Lung (tissue), 11 donors: ENCODE measurements at regions not wholly inside any gene's neighbourhood (a gene's known extent, or its start where the extent isn't known, plus 50 kb on each side); places are given as distances from the start of the nearest gene placed in this dataset.

Experiments used
- ATAC-seq: fragments of 200-7000 bp; cut with Tn5 transposase; one replicate; pipeline ENCODE4 v1.9.1; 2020; ENCODE audit warnings: moderate number of reproducible peaks; ENCODE audit not compliant: insufficient read depth, low FRiP score
- DNase-seq, 3 donors: peaks; one replicate each; pipeline ENCODE4 v3.0.0-alpha.2; 2013 to 2017
- H3K27ac ChIP-seq, 2 donors: one replicate each; pipeline ENCODE4 v1.5.1; 2013; ENCODE audit warnings: mild to moderate bottlenecking in 2 of 2, moderate library complexity in 2 of 2, control low read depth in 1 of 2, inconsistent platforms in 1 of 2, low read depth in 1 of 2, low read length in 1 of 2
- H3K27me3 ChIP-seq, 3 donors: one replicate each; pipeline ENCODE4 v1.5.1; 2013; ENCODE audit warnings: low read length in 2 of 3; ENCODE audit not compliant: control insufficient read depth in 3 of 3, insufficient read depth in 3 of 3
- H3K36me3 ChIP-seq, 4 donors: one replicate each; pipeline ENCODE4 v1.5.1; 2013; ENCODE audit warnings: low read length in 4 of 4, mild to moderate bottlenecking in 1 of 4, moderate library complexity in 1 of 4; ENCODE audit not compliant: control insufficient read depth in 4 of 4, insufficient read depth in 4 of 4
- H3K4me1 ChIP-seq, 5 donors: one replicate each; pipeline ENCODE4 v1.5.1; 2013; ENCODE audit warnings: low read length in 5 of 5, mild to moderate bottlenecking in 2 of 5, moderate library complexity in 1 of 5; ENCODE audit not compliant: control insufficient read depth in 5 of 5, insufficient read depth in 5 of 5
- H3K4me3 ChIP-seq: one replicate; pipeline ENCODE4 v1.5.1; 2013; ENCODE audit warnings: mild to moderate bottlenecking, control low read depth, moderate library complexity
- H3K9ac ChIP-seq, 2 donors: one replicate each; pipeline ENCODE4 v1.5.1; 2013; ENCODE audit warnings: low read length in 2 of 2, control low read depth in 1 of 2; ENCODE audit not compliant: insufficient read depth in 1 of 2
- H3K9me3 ChIP-seq, 4 donors: one replicate each; pipeline ENCODE4 v1.5.1; 2013; ENCODE audit warnings: low read length in 3 of 4, mild to moderate bottlenecking in 1 of 4, moderate library complexity in 1 of 4; ENCODE audit not compliant: control insufficient read depth in 4 of 4, insufficient read depth in 3 of 4
- WGBS, 2 donors: extraction: QIAGEN DNeasy Blood & Tissue Kit; methylation state at CpG; one replicate each; pipeline ENCODE4 v1.1.7; 2013; 5-methylcytosine and 5-hydroxymethylcytosine counted together
- TF ChIP-seq, protein P1 (sequence below): IDR thresholded peaks from 2 replicates; pipeline ENCODE4 v1.5.1; 2012; ENCODE audit warnings: mild to moderate bottlenecking; ENCODE audit errors: control extremely low read depth, extremely low read depth
- donor health status: control.
- donor health status: control.
- donor health status: Bipolar disorder and iron deficiency.
- donor health status: healthy.
- donor health status: DM: yes; HTN: yes; CAD: no.

DNA sequence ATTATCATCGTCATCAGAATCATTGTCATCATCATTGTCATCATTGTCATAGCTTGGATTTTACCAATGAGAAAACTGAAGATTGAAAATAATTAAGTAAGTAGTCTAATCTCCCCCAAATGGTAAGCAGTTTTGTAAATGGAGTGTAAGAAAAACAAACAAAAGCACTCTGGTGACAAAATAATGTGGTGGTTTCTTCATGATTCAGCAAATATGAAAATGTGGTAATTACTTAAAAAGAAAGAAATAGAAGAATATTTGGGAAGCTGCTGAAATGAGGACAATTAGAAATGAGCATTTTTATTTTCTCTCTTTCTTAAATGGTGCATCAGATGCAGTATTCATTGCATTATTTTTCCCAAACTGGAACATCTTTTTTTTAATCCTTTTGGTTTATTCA lies 514.4 kb downstream of the DCDC2C start:
- Histone ChIP-seq H3K36me3 (no peaks in the 10 kb centered on the region), H3K27me3 (no peaks in the 10 kb centered on the region), H3K9ac (no peak overlapping the region), H3K9me3 (no peaks in the 10 kb centered on the region), H3K27ac (no peak overlapping the region), H3K4me1 (no peaks in the 10 kb centered on the region), H3K4me3 (no peak overlapping the region)
- TF ChIP-seq, protein P1, sequence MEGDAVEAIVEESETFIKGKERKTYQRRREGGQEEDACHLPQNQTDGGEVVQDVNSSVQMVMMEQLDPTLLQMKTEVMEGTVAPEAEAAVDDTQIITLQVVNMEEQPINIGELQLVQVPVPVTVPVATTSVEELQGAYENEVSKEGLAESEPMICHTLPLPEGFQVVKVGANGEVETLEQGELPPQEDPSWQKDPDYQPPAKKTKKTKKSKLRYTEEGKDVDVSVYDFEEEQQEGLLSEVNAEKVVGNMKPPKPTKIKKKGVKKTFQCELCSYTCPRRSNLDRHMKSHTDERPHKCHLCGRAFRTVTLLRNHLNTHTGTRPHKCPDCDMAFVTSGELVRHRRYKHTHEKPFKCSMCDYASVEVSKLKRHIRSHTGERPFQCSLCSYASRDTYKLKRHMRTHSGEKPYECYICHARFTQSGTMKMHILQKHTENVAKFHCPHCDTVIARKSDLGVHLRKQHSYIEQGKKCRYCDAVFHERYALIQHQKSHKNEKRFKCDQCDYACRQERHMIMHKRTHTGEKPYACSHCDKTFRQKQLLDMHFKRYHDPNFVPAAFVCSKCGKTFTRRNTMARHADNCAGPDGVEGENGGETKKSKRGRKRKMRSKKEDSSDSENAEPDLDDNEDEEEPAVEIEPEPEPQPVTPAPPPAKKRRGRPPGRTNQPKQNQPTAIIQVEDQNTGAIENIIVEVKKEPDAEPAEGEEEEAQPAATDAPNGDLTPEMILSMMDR: no peak
- no peak for DNase-seq
- no peak for ATAC-seq
- 75 to 93% methylated on average over 1 of the region's 1 CpG for WGBS, 2 donors

- Histone ChIP-seq H3K4me1 (no peaks in the 10 kb centered on the region), H3K36me3 (no peaks in the 10 kb centered on the region), H3K27ac (no peak overlapping the region), H3K27me3 (no peaks in the 10 kb centered on the region), H3K4me3 (no peak overlapping the region), H3K9ac (no peak overlapping the region), H3K9me3 (no peaks in the 10 kb centered on the region)
- TF ChIP-seq, protein P1: no peak
- DNase-seq (no peak), ATAC-seq (no peak)
- WGBS, 2 donors: 60 to 79% methylated on average over 1 of the region's 1 CpG
These were observed 515.7 kb downstream of the DCDC2C start for GRCh38 chr2:4219101-4219500.

- no peaks in the 10 kb centered on the region for H3K27me3 ChIP-seq
- TF ChIP-seq, protein P1: no peak
- H3K9me3 ChIP-seq: no peaks in the 10 kb centered on the region
- H3K36me3 ChIP-seq: no peaks in the 10 kb centered on the region
- DNase-seq: no peak
- no peak overlapping the region for H3K9ac ChIP-seq
- no peaks in the 10 kb centered on the region for H3K4me1 ChIP-seq
- WGBS, 2 donors: 45 to 47% methylated on average over 1 of the region's 1 CpG
- H3K27ac ChIP-seq: no peak overlapping the region
- no peak for ATAC-seq
- no peak overlapping the region for H3K4me3 ChIP-seq
These were observed 516.2 kb downstream of the DCDC2C start for GRCh38 chr2:4219571-4219970.

GRCh38 chr2:4221434-4221833 lies 518.1 kb downstream of the DCDC2C start:
- no peaks in the 10 kb centered on the region for H3K4me1 ChIP-seq
- 79 to 86% methylated on average over 1 of the region's 1 CpG for WGBS, 2 donors
- no peaks in the 10 kb centered on the region for H3K36me3 ChIP-seq
- TF ChIP-seq, protein P1: no peak
- H3K9ac ChIP-seq: no peak overlapping the region
- ATAC-seq (no peak), DNase-seq (no peak)
- no peak overlapping the region for H3K4me3 ChIP-seq
- H3K9me3 ChIP-seq: no peaks in the 10 kb centered on the region
- no peaks in the 10 kb centered on the region for H3K27me3 ChIP-seq
- no peak overlapping the region for H3K27ac ChIP-seq
